ENCODE measurements at regions not wholly inside any gene's neighbourhood (a gene's known extent, or its start where the extent isn't known, plus 50 kb on each side); places are given as distances from the start of the nearest gene placed in this dataset.

DNA sequence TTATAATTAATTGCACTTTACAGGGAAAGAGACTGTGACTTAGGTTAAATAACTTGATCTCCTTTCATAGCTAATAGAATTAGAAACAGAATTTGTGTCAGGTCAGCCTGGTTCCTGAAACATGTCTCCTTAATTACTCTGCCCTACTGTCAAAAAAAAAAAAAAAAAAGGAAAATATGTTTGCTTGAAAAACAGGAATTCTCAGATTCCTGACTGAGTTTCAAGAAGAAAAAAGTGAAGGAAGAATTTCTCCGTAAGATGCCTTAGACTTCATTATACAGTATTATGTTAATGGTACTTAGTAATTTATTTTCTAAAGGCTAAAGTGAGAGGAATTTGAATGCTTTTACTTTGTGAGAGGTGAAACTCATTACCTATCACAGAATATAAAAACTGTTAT lies 118.4 kb upstream of the REG3G start:
- TF ChIP-seq CTCF (IDR thresholded peaks at IDR 0.05) (no peak), ZFX (IDR thresholded peaks at IDR 0.05; ENCODE audit: borderline replicate concordance) (no peak)
